GM21381 (cell line): ENCODE measurements at regions not wholly inside any gene's neighbourhood (a gene's known extent, or its start where the extent isn't known, plus 50 kb on each side); places are given as distances from the start of the nearest gene placed in this dataset.

Experiments used
- ATAC-seq: cut with Tn5 transposase; IDR thresholded peaks from one replicate; pipeline ENCODE4 v1.9.1; 2021; ENCODE audit warnings: mild to moderate bottlenecking, moderate library complexity; ENCODE audit not compliant: unreplicated experiment

DNA sequence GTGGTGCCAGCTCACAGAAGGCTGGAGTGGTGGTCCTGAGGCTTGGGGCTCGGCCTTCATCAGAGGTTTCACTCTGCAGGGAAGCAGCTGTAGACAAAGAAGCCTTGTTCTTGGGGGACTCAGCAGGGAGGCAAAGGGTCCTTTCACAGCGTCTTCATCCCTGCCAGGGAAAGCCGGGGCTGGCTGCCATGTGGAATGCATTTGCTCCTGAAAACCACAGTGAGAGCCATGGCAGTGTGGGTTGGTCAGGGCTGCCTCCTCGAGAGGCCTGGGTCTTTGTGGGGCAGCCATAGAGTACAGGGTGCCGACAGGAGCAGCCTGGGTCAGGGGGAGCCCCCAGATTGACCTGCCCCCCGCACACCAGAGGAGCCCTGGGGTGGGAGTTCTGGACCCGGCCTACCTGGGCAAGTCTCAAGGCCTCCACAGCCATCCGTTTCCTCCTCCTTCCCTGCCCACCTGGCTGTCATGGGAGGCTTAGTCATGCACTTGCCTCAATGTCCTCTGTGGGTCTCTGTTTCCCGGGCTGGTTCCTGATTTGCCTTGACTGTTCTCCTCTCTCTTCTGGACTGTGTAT is 144.0 kb downstream of the CDC5L start:
- no peak for ATAC-seq

DNA sequence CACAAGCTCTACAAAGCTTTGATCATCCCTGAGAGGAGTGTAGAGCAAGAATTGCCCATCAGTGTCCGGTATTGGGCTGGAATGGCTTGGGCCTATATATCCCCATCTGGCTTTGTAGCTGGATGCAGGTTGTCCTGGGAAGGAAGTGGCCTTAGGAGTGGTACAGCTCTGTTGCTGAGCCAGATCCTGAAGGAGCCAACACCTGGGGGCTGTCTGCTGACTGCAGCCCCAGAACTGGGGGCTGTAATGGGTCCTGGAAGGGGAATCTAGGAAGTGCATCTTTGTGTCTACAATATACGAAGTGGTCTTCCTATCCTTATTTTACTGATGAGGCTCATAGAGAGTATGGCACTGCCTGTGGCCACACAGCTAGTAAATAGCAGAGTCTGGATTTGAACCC is 145.9 kb downstream of the CDC5L start:
- ATAC-seq, result no peak

DNA sequence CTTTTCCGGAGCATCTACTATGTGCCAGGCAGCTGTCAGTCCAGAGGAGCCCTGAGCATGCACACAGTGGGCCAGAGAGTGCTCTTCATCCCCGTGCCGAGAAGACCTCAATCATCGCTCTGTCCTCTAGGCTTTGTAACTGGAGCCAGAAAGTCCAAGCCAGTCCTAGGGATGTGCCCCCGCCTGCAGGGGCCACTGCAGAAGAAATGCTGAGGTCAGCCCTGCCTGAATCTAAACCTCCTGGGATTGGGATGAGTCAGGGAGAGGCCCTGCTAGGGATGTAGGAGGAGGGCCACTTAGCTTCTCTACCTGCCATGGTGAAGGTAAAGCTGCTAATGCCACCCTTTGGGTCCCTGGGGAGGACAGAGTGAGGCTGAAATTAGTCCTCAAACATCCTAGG is 146.8 kb downstream of the CDC5L start:
- ATAC-seq, result no peak

DNA sequence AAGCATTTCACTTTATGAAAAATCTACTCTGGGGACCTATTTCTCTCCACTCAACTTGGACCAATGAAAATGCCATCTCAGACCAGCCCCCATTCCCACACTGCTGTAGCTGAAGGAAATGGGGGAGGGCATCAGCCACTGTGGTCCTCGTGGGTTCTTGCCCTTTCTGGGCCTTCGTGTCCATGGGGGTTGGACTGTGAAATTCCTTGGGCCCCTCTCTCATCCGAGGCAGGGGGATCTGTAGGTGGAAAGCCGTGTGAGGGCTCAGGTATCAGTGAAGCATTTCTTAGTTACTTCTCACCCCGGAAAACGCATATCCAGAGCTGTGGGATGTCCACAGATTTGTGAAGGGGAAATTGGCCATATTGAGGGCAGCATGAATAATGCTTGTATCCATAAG is 147.9 kb downstream of the CDC5L start:
- ATAC-seq, result no peak

DNA sequence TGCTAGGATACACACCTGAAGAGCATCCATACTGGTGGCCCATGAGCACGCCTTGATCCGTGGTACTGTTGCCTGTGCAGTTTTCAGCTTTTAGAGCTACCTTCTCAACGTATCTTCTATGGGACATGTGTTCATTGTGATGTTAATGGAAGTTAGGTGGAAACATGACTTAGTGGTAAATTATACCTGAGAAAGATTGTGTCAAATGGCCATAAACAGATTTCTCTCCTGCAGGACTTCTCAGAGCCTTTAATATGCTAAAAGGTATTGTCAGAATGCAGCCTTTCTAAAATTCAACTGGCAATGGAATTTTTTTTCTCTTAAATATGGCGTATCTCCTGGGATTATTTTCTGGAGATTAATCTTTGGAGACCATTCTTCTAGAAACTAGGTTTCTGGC is 148.5 kb downstream of the CDC5L start:
- ATAC-seq, result no peak

DNA sequence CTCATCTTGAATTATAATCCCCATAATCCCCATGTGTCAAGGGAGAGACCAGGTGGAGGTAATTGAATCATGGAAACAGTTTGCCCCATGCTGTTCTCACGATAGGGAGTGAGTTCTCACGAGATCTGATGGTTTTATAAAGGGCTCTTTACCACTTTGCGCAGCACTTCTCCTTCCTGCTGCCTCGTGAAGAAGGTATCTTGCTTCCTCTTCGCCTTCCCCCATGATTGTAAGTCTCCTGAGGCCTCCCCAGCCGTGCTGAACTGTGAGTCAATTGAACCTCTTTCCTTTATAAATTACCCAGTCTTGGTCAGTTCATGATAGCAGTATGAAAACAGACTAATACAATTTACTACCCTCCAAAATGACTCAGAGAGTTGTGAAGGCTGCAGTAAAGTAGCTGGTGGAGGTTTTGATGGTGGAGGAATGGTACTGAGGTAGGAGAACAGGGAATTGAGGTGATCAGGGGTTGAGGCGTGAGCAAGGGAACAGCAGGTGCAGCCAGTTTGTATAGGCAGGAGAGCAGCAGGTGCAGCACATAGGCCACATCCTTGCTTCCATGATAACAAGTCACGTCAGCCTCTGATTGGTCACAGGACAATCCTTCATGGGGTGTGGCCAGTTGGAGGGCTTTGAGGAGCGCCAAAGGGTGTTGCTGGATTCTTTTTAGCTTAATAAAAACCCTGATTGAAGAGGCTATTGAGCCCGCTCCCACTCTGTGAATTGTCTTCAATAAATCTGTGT is 150.0 kb downstream of the CDC5L start:
- ATAC-seq, result no peak

DNA sequence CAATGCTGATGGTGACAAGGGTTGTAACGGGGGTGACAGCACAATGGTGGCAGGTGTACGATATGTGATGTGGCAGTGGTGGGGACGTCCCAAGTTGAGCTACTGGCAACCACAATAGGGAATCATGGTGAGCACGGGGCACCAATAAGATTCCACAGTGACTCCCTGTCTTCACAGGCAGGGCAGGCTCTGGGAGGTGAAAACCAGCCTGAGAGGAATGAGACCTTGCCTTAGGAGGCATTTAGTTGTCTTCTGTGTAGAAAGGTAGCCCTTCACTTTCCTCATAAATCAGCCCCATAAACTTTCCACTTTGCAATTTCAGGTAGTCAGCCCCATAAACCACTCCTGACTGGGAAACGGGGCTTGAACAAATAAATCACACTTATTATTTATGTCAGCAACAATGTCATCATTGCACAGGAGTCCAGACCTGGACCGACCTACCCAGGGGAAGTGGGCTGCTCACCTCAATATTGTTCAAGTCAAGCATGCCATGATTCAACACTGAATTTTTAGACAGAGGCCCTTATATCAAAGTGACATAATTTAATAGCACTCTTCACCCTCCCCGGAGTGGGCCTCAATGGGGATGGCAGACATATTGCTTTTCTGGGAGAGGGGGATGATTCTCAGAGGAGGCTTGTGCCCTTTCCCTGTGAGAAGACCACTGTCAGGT is 150.8 kb downstream of the CDC5L start:
- no peak for ATAC-seq

DNA sequence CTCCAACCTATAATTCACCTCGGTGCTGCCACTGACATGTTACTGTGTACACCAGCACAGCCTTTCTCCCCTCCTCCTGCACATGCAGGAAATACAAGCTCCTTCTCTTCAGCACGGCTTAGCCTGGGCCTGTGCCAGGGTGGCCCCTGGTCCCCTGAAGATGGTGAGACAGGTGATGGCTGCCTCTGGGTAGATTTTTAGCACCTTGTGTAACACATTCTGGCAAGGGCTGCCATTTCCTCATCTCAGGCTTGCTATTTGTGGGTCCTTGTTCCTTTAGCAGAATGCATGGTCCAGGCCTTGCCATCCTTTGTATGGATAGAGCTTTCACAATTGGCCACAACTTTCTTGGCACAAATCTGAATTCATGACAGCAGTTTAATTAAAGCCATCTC is 151.3 kb downstream of the CDC5L start:
- ATAC-seq, result no peak

DNA sequence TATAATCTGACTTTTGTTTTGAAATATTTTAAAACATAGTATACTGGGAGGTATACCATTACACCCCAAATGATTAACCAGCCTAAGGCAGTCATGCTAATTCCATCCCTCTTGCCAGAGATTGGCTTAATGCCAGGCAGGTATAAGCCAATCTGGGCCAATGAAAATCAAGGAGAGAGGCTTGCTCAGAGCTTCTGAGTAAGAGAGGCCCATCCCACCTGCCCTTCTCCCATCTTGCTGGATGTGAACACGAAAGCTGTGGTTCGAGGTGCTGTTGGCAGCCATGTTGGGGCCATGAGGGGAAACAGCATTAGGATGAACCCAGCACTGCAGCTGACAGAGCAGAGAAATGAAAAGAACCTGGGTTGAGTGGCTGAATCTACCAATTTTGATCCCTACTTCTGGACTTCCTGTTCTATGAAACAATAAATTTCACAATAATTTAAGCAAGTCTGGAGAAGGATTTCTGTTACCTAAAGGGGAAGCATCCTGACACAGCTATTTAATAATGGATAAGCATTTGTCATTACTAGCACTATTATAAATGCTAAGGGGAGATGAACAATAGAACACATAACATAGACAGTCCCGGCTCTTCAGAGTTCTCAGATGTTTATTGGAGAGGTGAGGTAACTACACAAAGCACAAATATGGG is 152.3 kb downstream of the CDC5L start:
- ATAC-seq, result no peak

DNA sequence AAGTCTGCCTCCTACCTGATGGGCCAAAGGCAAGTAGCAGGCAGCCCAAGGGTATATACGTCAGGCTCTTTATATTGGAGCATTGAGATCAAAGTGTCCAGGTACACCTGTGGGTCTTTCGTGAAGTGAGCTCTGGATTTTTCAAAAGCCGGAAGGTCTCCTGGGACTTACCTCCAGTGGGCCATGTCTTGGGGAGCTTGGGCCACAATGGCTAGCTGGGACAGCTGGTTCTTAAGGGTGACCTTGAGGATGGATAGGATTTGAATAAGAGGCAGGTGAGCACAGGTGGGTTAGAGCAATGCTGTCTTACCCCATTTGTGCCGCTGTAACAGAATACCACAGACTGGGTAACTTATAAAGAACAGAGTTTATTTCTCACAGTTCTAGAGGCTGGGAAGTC is 153.4 kb downstream of the CDC5L start:
- no peak for ATAC-seq

DNA sequence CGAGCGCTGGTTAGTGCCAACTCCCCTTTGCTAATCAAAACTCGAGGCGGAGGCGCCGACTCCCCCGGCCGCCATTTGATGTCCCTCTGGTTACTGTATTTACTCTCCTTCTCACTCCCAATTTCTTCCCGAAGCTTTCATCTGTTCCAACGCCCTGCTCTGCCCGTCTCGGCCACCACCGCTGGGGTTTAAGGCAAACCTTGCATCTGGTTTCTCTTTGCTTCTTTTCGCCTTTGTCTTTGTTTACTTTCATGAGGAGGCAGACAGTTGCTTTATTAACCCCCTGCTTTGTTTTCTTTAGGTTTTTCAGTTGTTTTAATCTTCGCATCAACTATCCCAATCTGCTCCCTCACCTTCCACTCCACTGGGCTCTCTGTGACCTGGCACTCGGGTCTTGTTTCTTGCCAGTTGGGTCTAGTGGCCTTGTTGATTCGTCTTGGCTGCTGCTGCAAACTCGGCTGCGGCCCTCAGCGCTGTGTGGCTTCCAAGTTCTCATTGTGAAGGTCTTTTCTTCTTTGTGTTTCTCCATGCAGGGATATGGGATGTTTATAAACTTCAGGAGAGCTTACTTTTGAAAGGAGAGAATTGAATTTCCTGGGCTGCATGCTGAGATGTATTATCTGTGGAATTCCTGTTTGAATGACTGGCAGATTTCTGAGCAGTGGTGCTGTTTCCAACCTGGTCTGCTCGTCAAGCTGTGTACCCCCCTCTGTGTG is 155.1 kb downstream of the CDC5L start:
- ATAC-seq, result no peak

DNA sequence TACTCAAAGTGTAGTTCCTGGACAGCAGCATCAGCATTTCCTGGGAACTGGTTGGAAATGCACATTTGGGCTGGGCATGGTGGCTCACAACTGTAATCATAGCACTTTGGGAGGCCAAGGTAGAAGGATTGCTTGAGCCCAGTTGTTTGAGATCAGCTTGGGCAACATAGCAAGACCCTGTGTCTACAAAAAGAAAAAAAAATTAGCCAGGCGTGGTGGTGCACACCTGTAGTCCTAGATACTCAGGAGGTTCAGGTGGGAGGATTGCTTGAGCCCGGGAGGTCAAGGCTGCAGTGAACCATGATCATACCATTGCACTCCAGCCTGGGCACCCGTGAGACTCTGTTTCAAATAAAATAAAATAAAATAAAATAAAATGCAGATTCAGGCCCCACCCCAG is 156.2 kb downstream of the CDC5L start:
- no peak for ATAC-seq

DNA sequence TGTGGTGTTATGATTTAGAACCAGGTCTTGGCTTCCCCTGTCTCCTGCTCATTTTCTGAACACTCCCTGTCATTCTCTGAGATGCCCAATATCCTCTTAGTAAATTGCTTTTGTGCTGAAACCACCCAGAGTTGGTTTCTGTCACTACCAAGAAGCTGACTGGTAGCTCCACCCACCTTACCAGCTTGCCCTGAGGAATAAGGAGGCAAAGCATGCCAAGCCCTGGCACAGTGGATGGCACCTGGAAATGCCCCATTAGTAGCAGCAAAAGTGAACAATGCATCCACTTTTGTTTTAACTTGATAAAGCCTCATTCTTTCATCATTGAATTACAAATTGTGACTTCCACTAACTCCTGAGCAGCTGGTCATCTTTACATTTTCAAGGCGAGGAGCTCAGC is 157.7 kb downstream of the CDC5L start:
- ATAC-seq, result no peak

DNA sequence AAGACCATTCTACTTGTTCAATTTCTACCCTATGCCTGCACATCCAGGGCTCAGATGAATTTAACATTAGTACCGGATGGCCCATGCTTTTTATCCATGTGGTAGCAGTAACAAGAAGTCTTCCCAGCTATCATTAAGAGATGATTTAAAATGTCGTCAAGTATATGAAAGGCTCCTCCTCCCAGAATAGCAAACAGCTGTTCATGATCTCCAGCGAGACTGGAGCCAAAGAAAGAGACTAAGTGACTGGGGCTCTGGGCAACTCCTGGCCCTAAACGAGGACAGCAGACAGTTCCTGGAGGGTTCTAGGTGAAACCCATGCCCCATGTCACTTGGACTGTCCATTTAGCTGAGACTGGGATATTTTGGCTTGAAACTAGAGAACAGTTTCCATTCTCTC is 160.8 kb downstream of the CDC5L start:
- ATAC-seq, result no peak

DNA sequence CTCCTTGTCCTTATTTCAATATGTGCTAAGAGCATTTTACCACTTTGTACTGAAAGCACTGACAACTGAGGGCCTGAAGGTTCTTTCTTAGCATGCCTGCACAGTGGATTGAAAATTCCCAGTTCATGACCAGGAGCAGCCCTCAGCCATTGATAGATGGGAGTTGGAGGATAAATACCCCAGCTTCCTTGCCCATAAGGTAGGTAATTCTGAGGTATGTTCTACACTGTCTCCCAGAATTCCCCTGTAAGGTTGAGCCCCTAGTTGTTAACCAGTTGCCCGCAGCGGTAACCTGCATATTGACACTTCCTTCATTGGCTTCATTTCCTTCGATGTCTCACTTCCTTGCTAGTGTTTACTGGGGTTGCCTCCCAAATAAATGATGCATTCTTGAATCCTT is 162.0 kb downstream of the CDC5L start:
- no peak for ATAC-seq

DNA sequence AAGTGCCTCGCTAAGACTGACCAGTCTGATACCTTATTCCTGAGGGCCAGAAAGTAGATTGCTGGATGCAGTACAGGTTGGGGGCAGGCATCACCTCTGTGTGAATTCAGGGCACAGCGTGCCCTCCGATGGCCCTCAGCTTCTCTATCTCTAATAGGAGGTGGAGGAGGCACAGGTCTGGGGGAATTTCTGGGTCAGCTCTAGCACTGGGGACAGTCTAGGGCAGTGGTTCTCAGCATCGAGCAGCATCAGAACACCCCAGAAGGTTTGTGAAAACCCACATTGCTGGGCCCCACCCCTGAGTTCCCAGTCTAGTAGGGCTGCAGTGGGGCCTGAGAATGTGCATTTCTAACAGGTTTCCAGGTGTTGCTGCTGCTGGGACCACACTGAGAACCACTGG is 166.7 kb downstream of the CDC5L start:
- ATAC-seq, result no peak

DNA sequence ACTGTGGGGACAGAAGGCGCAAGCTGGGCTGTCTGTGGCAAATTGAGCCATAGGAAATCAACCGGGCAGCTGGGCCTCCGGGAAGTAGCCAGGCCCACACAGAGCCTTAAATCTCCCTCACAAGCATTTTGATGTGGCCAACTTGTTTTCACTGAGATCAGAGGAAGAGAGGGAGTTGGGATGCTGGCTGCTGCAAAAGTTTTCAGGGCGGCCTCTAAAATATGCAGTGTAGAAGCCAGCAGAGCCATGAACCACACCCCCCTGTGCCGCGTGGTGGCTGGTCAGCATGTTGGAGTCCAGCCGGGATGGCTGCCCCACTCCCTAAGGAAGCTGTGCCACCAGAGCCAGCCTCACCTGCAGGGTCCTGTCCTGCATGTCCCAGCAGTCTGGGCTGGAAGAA is 167.4 kb downstream of the CDC5L start:
- ATAC-seq, result no peak

DNA sequence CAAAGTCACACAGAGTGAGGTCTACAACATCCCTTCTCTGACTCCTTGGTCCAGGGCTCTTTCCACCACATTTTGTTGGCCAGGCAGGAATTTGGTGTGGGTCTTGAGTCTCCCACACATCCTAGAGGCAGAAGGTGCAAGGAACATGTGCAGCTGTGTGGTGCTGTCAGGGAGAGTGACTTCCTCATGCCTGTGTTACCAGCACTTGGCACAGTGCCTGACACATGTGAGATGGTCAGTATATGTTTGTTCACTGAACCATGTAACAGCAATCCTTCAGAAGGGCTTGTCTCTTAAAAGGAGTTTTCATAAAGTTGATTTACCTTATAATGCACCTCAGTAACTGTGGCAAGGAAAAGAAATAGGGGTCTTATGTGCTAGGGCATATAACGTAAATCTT is 168.5 kb downstream of the CDC5L start:
- ATAC-seq, result no peak

DNA sequence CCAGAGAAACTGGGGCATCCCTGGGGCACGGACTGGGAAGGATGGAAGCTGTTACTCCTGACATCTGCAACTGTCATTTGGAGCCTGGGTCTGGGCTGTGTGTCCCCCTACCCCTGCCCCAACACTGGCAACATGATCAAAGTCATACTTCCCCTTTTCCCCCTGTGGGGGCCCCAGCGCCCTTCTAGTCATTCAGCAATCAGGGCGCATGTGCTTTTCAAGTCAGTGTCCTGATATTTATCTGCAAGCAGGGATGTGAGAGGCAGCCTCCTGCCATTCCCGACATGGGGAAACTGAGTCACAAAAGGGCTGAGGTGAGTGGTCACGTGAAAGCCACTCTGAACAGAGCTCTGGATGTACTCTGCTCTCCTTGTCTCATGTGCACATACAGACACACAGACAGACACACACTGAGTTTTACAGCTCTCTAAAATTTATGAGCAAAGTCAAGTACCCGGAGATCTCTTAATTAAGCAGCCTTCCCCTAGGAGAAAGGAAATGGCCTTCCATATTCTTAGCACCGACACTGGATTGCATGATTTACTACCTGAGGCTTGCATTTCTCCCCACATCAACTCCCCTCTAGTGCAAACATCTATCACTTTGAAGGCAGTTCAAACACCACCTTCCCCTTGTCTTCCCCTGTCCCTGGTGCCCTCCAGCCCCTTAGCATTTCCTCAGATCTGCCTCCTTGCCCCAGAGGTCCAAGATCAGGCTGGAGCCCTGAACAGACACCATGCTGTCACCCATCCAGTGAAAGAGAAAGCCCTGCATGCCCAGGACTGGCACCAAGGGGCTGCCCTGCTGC is 170.7 kb downstream of the CDC5L start:
- ATAC-seq, result no peak

DNA sequence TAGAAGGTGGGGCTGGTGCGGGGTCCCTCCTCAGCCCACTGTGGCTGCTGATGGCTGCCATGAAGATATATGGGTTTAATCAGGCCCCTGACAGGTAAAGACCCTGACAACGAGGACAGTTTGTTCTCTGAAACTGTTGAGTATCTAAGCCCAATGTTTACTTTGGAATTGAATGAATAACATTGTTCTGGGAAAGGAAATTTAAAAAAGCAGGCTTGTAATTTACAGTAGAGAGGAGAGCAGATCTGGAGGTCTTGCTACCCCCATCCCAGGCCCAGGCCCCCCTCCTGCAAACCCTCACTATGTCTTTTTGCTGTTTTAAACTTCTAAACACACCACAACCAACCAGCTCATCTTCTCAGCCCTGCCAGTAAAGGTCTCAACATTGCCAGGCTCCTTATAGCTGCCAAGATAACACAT is 171.3 kb downstream of the CDC5L start:
- no peak for ATAC-seq
